HEK293 (cell line): ENCODE measurements at regions not wholly inside any gene's neighbourhood (a gene's known extent, or its start where the extent isn't known, plus 50 kb on each side); places are given as distances from the start of the nearest gene placed in this dataset.

Source experiments
- CTCF ChIP-seq: fragments of 450-650 bp; formaldehyde crosslinking; IDR thresholded peaks from 2 replicates; pipeline ENCODE4 v1.5.1; 2016; ENCODE audit warnings: missing biosample characterization, missing genetic modification characterization
- KLF1 ChIP-seq: fragments of 450-650 bp; formaldehyde crosslinking; IDR thresholded peaks from 2 replicates; pipeline ENCODE4 v1.5.1; 2016; ENCODE audit warnings: missing biosample characterization, missing genetic modification characterization
- MEIS1 ChIP-seq: sonication (generic); formaldehyde crosslinking; IDR thresholded peaks from 2 replicates; pipeline ENCODE4 v1.8.1; 2022; ENCODE audit warnings: missing genetic modification reagents, mild to moderate bottlenecking, borderline replicate concordance
- MZF1 ChIP-seq: fragments of 450-650 bp; formaldehyde crosslinking; IDR thresholded peaks from 2 replicates; pipeline ENCODE4 v1.5.1; 2017; ENCODE audit warnings: missing biosample characterization, missing genetic modification characterization, borderline replicate concordance
- PATZ1 ChIP-seq: fragments of 450-650 bp; formaldehyde crosslinking; IDR thresholded peaks from 2 replicates; pipeline ENCODE4 v1.5.1; 2016; ENCODE audit warnings: missing biosample characterization, missing genetic modification characterization
- SALL2 ChIP-seq: fragments of 450-650 bp; formaldehyde crosslinking; IDR thresholded peaks from 2 replicates; pipeline ENCODE4 v1.5.0; 2017; ENCODE audit warnings: missing biosample characterization, mild to moderate bottlenecking, missing genetic modification characterization, borderline replicate concordance
- ZNF37A ChIP-seq: fragments of 450-650 bp; IDR thresholded peaks from 2 replicates; pipeline ENCODE4 v1.5.1; 2018; ENCODE audit warnings: missing biosample characterization, missing genetic modification characterization
- ZNF558 ChIP-seq: fragments of 450-650 bp; formaldehyde crosslinking; IDR thresholded peaks from 2 replicates; pipeline ENCODE4 v1.5.1; 2016; ENCODE audit warnings: missing biosample characterization, missing genetic modification characterization

GRCh38 chr4:98775672-98776071 is 117.3 kb upstream of the TSPAN5 start:
- TF ChIP-seq MZF1 (no peak), ZNF558 (no peak), CTCF (tag by site-specific recombination) (no peak), MEIS1 (CRISPR knock-in tag) (no peak), SALL2 (tag by site-specific recombination) (no peak), ZNF37A (no peak), KLF1 (tag by site-specific recombination) (no peak), PATZ1 (tag by site-specific recombination) (no peak)
